HG03342 (cell line): ENCODE measurements at regions not wholly inside any gene's neighbourhood (a gene's known extent, or its start where the extent isn't known, plus 50 kb on each side); places are given as distances from the start of the nearest gene placed in this dataset.
"Not testable (repeated sequence)": the region's sequence is repeated elsewhere in the genome, so short reads cannot be mapped to it uniquely, and the experiment has no call there.

Experiments used
- ATAC-seq: cut with Tn5 transposase; IDR thresholded peaks from one replicate; pipeline ENCODE4 v1.9.1; 2021; ENCODE audit warnings: mild to moderate bottlenecking, moderate library complexity; ENCODE audit not compliant: unreplicated experiment

GRCh38 chr10:30765022-30765615, 135.6 kb upstream of the LYZL2 start:
- ATAC-seq = no peak

GRCh38 chr10:30763918-30764317, 134.4 kb upstream of the LYZL2 start:
- ATAC-seq = no peak

GRCh38 chr10:30762620-30763019, 133.1 kb upstream of the LYZL2 start:
- no peak for ATAC-seq

- ATAC-seq = no peak
Measured at GRCh38 chr10:30759423-30759822, 129.9 kb upstream of the LYZL2 start.

- no peak for ATAC-seq
Measured at GRCh38 chr10:30758338-30758737, 128.8 kb upstream of the LYZL2 start.

- no peak for ATAC-seq
Measured at GRCh38 chr10:30756896-30757295, 127.3 kb upstream of the LYZL2 start.

GRCh38 chr10:30756151-30756550, 126.6 kb upstream of the LYZL2 start:
- ATAC-seq = no peak

- ATAC-seq = no peak
Measured at GRCh38 chr10:30755441-30755953, 125.9 kb upstream of the LYZL2 start.

- no peak for ATAC-seq
Measured at GRCh38 chr10:30752481-30752881, 122.9 kb upstream of the LYZL2 start.

- ATAC-seq = no peak
Measured at GRCh38 chr10:30751678-30752331, 122.3 kb upstream of the LYZL2 start.

GRCh38 chr10:30750971-30751677, 121.6 kb upstream of the LYZL2 start:
- no peak for ATAC-seq

- no peak for ATAC-seq
Measured at GRCh38 chr10:30749385-30749784, 119.8 kb upstream of the LYZL2 start.

GRCh38 chr10:30748152-30748973, 118.8 kb upstream of the LYZL2 start:
- ATAC-seq = no peak

GRCh38 chr10:30747633-30748032, 118.1 kb upstream of the LYZL2 start:
- no peak for ATAC-seq

GRCh38 chr10:30745953-30746352, 116.4 kb upstream of the LYZL2 start:
- no peak for ATAC-seq

- no peak for ATAC-seq
Measured at GRCh38 chr10:30744106-30744505, 114.6 kb upstream of the LYZL2 start.

- ATAC-seq = no peak
Measured at GRCh38 chr10:30743586-30743985, 114.0 kb upstream of the LYZL2 start.

GRCh38 chr10:30742471-30742870, 112.9 kb upstream of the LYZL2 start:
- peak; percentile 79 for ATAC-seq

- not testable (repeated sequence) for ATAC-seq
Measured at GRCh38 chr10:30740774-30741173, 111.2 kb upstream of the LYZL2 start.

GRCh38 chr10:30738416-30738815, 108.9 kb upstream of the LYZL2 start:
- no peak for ATAC-seq

GRCh38 chr10:30737931-30738391, 108.4 kb upstream of the LYZL2 start:
- ATAC-seq = peak; percentile 36
